Amniotic stem cell (primary cell): ENCODE measurements at regions not wholly inside any gene's neighbourhood (a gene's known extent, or its start where the extent isn't known, plus 50 kb on each side); places are given as distances from the start of the nearest gene placed in this dataset.
"Not testable (repeated sequence)": the region's sequence is repeated elsewhere in the genome, so short reads cannot be mapped to it uniquely, and the experiment has no call there.

Experiments
- DNase-seq: peaks from one replicate; lab custom pipeline; 2025; lab: John Stamatoyannopoulos, UW

- DNase-seq, result no peak
Measured at GRCh38 chr2:234559609-234560008, 62.7 kb upstream of the ARL4C start.

- no peak for DNase-seq
Measured at GRCh38 chr2:234558642-234559041, 61.8 kb upstream of the ARL4C start.

GRCh38 chr2:234556848-234557573 is 60.1 kb upstream of the ARL4C start:
- no peak for DNase-seq

GRCh38 chr2:234555616-234556249 is 58.9 kb upstream of the ARL4C start:
- DNase-seq, result no peak

GRCh38 chr2:234555161-234555560 is 58.3 kb upstream of the ARL4C start:
- no peak for DNase-seq

- DNase-seq, result not testable (repeated sequence)
Measured at GRCh38 chr2:234553223-234553622, 56.3 kb upstream of the ARL4C start.

GRCh38 chr2:234550511-234551107 is 53.7 kb upstream of the ARL4C start:
- DNase-seq, result peak; percentile 48

- DNase-seq, result no peak
Measured at GRCh38 chr2:234550056-234550455, 53.2 kb upstream of the ARL4C start.

- no peak for DNase-seq
Measured at GRCh38 chr2:234548695-234549420, 52.0 kb upstream of the ARL4C start.

- no peak for DNase-seq
Measured at GRCh38 chr2:234546770-234547169, 49.9 kb upstream of the ARL4C start.
